ENCODE measurements at regions not wholly inside any gene's neighbourhood (a gene's known extent, or its start where the extent isn't known, plus 50 kb on each side); places are given as distances from the start of the nearest gene placed in this dataset.

DNA sequence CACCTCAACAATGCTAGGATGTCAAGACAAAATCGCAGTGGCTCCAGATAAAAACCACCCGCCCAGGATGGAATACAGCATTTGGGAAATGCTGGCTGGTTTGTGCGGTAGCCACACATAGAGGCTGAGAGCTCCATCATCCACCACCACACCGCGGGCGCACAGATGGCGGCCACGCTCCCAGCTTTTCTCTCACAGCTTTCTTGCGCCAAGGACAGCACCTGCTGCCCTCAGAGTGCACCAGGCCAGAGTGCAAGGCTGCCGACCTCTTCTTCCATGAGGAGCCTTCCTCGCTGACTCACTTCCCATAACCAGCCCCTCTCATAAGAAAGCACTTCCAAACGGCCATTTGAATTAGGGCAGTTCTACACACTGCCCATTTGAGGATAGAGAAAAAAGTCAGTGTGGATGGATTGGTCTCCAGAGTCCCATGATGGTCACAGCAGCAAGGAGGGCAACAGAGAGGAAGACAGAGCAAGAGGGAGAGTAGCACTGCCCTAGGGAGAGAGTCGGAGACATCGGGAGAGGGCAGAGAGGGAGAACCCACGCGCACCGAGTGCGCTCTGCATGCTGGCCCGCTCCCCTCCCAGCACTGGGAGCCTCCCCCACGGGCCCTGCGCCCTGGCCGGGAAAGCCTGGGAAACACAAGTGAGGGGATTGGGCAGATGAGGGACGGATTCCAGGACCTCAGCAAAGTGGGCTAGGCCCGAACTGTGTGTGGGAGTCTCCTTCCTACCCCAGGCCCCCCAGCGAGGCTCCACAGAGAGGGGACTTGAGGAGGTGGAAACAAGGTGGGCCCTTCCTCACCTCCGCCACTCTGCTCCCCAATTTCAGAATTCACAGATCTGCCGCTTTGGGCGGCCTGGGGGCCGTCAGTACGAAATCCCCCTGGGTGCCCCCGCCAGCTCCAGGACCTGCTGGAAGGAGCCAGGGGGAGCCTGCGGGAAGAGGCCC lies 156.9 kb downstream of the USP12 start:
- intact Hi-C loops (cut with micrococcal nuclease) = no loop called here

DNA sequence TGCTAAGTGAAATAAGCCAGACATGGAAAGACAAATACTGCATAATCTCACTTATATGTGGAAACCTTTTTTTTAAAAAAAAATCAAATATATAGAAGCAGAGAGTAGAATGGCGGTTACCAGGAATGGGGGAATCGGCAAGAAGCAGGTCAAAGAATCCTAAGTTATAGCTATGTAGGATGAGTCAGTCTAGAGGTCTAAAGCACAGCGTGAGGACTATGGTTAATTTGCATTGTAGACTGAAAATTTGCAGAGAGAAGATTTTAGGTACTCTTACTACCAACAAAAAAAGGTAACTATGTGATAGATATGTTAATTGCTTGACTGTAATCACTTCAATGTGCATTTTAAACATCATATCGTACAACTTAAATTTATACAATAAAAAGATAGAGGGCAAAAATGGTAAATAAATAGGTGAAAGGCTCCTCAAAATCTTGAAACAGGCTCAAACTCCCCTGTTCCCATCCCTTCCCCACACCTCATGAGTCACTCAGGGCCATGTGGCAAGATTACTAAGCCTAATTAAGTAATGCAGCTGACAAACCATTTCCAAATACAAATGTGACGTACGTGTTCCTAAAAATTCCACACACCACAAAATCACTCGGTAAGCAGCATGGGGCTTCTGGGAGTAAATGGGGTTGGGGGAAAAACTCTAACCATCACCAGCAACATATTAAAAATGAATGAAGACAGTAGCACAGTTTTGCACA lies 159.0 kb downstream of the USP12 start:
- intact Hi-C loops (cut with micrococcal nuclease) = no loop called here

DNA sequence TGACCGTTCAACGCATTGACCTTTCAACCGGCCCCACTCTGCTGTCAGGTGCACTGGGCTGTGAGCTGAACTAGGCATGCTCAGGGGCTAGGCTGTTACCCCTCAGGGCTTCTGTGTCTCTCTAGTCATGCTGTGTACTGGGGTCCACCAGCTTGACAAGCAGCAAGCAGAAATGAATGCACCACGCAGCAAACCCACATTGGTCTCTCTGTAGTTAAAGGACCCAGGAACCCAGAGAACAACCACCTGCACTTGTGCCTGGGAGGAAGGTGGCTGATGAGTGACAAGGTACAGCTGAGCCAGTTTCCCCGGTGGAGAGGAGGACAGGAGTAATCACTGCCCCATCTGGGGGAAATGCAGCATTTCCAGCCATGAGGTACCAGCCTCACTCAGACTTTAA lies 159.9 kb downstream of the USP12 start:
- intact Hi-C loops (cut with micrococcal nuclease) = no loop called here

DNA sequence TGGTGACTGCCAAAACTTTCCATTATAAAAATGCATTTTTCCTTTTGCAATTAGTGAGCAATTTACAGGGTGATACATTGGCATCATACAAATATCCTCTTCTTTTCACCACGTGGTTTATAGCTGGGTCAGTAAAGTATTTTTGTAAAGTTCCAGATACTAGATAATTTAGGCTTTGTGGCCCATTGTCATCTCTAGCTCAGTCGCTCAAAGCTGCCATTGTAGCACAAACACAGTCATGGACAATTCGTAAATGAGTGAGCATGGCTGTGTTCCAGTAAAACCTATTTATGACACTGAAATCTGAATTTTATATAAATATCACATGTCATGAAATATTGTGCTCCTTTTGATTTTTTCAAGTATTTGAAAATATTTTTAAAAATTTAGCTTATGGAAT lies 162.9 kb downstream of the USP12 start:
- intact Hi-C loops (cut with micrococcal nuclease) = no loop called here

DNA sequence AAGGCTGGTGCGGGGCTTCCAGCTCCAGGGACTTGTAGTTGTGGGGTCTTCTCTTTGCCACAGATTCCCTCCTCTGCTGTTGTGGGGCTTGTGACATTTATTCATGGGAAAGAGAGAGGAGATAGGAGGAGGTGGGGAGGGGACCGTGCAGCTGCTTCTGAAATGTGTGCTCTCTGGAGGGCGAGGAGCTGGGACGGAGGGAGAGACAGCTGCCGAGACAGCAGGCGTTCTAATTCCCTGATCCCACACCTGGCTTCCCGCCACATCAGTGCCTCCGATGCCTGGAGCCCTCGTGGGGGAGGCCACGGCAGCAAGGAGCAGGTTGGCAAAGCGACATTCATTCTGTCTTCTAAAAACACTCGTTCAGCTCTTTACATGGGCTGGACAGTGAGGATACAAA lies 164.4 kb downstream of the USP12 start:
- intact Hi-C loops (cut with micrococcal nuclease) = no loop called here

DNA sequence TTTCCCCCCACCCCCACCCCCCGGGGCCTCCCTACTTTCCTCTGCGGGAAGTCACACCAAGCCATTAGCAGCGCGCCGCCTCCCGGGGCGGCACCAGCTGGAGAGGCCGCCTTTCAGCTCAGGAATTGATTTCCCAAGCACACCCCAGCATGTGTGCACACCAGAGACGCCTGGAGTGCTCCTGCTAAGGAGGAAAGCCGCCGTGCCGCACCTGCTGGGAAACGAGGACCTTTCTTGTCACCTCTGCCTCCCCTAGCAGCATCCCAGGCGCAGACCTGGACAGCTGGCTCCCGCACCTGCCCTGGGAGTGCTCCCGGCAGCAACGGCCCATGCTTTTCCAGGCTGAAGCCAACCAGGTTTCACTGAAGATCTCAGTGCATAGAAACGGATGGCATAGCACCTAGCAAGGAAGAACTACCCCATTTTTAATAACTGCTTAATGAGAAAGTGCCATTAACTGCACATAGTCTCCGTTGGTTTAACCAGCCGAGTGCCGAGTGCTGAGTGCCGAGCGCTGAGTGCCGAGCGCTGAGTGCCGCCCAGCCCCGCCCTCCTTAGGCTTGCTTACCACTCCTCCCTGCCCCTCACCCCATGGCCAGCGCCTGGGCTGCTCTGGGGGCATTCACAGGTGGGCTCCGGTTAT lies 165.0 kb downstream of the USP12 start:
- intact Hi-C loops (cut with micrococcal nuclease) = no loop called here

- intact Hi-C loops (cut with micrococcal nuclease) = no loop called here
Measured at GRCh38 chr13:27005976-27006518, 165.6 kb downstream of the USP12 start.

GRCh38 chr13:27005556-27005955 lies 166.1 kb downstream of the USP12 start:
- intact Hi-C loops (cut with micrococcal nuclease) = no loop called here

- intact Hi-C loops (cut with micrococcal nuclease) = no loop called here
Measured at GRCh38 chr13:27004866-27005265, 166.7 kb downstream of the USP12 start.

GRCh38 chr13:27004326-27004725 lies 167.3 kb downstream of the USP12 start:
- intact Hi-C loops (cut with micrococcal nuclease) = no loop called here

DNA sequence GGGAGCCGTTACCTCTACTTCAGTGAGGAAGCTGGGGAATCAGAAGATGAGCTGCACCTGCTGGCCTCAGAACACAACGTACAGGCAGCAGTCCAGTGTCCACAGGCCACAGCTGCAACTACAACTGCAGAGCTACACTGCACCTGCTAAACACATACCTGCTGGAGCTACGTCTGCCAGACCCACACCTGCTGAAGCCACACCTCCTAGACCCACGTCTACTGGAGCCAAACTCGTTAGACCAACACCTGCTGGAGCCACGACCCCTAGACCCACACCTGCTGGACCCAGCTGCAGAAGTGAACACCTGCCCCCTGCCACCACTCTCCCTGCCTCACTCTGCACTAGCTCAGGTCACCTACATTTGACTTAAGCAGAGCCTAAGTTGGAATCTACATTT lies 169.9 kb downstream of the USP12 start:
- intact Hi-C loops (cut with micrococcal nuclease) = no loop called here

DNA sequence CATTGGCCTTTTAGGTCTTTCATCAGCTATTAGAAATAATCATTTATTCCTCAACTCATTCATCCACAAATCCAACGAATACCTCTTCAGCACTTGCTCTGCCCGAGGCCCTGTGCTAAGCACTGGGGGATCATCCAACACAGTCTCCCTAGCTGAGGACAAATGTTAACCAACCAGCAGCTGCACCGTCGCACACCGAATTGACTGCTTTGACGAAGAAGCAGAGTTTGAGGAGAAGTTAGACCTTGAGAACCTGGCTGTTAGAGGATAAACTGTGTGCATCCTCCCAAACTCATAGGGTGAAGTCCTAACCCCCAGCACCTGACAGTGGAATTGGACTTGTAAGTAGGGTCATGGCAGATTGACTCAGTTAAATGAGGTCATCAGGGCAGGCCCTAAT lies 170.9 kb downstream of the USP12 start:
- intact Hi-C loops (cut with micrococcal nuclease) = no loop called here

DNA sequence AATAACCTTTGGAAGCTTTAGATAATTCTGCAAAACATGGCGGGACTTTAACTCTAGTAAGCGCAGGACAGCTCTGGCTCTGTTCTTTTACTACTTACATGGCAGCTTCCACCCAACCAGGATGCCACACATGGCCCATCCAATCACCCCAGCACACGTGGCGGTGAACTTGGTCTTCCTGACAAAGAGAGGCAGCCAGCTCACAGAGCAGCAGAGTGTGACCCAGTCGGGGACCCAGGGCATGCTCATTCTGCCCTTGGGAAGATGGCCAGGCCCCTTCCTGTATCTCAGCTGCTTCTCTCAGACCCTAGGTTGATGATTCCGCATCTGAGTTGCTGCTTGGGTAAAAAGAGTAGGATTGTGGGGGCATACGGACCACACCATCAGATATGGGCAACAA lies 172.1 kb downstream of the USP12 start:
- intact Hi-C loops (cut with micrococcal nuclease) = no loop called here

GRCh38 chr13:26998292-26998691 lies 173.3 kb downstream of the USP12 start:
- intact Hi-C loops (cut with micrococcal nuclease) = no loop called here

DNA sequence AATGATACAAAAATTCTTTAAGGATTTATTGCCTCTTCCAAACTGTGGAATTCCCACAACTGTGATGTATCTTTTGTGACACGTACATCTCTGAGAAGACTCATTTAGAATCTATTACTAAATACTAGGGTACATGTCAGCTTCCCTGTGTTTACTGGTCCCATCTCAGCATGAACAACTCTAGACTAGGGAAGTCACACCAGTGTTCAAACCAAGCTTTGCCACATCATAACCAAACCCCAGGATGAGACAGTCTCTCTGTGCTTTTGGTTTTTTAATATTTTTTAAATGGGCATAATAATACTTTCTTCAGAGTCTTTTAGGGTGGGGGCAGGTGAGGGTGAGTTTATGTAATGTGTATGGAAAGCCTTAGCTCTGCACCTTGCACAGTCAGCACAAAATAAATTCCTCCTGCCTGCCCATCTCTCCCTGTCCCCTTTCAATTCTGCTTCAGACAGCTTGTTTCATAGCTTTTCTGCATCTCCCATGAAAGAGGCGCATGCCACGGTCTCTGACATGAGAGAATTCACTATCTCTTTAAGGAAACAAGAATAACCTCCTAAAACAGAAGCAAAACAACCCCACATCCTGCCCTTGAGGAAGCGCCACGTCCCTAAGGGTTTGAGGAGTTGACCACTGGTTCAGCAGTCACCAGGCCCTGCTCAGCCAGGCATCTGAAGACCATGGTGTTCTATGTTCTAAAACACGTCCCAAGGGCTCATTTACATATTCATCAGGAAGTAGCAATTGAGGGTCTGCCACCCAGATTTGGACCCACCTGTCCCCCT lies 174.5 kb downstream of the USP12 start:
- intact Hi-C loops (cut with micrococcal nuclease) = no loop called here

- intact Hi-C loops (cut with micrococcal nuclease) = no loop called here
Measured at GRCh38 chr13:26995159-26995558, 176.5 kb downstream of the USP12 start.

DNA sequence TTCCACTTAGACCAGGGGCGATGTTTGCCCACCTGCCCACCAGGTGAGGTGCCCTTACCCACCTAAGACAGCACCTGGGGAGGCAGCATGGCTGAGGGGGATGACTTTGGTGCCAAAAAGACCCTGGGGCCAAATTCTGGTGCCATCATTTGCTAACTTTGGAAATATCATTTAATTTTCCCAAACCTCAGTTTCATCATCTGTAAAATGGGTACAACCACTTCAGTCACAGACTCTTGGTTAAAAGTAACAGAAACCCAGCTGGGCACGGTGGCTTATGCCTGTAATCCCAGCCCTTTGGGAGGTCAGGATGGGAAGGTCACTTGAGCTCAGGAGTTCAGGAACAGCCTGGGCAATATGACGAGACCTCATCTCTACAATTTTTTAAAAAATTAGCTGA lies 177.8 kb downstream of the USP12 start:
- intact Hi-C loops (cut with micrococcal nuclease) = no loop called here

GRCh38 chr13:26992951-26993719 lies 178.5 kb downstream of the USP12 start:
- intact Hi-C loops (cut with micrococcal nuclease) = no loop called here

DNA sequence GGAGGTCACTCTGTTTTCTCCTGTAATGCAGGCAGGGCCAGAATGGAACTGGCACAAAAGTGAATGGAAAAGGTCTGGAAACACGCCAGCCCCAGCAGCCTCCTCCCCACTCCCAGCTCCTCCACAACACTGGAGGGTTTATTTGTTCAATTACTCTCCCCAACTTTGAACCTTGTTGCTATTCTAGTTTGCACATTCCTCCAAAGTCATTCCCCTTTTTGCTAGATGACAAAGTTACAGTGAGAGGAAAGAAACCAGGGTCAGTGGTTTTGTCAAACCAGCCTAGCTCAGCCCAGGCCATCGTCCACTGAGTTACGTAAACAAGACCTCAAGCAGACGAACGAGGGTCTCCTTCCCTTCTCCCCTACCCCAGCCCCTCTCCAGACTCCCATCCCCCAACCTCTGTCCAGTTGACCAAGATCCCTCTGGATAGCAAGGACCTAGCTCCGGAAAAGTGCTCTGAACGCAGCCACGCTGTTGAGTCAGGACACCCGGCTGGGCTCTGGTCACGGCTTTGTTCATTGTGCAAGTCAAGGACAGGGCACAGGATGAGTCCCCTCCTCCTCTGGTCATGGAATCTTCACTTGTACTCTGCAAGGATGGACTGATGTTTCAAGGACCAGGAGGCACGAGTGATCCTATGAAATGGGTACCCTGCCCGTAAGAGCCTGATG lies 180.0 kb downstream of the USP12 start:
- intact Hi-C loops (cut with micrococcal nuclease) = no loop called here

Measured in T-helper 2 cell treated with Interferon-gamma antibody and Interleukin-4, amounts not matched to agents 100 ng/mL and 5 ng/mL, for 36 hours (primary cell).